ENCODE measurements at regions not wholly inside any gene's neighbourhood (a gene's known extent, or its start where the extent isn't known, plus 50 kb on each side); places are given as distances from the start of the nearest gene placed in this dataset.

DNA sequence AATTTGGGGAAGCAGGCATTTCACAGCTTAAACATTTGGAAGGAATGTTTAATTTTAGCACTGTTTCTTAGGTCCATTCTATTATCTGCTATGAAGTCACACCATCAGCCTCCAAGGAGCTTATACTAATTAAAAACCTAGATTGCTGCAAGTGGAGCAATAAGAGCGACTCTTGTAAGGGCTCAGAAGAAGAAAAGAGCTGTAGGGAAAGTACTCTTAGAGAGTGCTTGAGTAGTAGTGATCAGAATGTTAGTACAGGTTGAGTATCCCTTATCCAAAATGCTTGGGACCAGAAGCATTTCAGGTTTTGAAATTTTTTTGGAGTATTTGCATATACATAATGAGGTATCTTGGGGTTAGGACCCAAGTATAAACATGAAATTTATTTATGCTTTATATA, 285.3 kb downstream of the UBE3D start:
- Histone ChIP-seq H3K4me3 (no peak overlapping the region), H3K4me1 (no peaks in the 10 kb centered on the region), H3K9me3 (no peaks in the 10 kb centered on the region), H3K36me3 (no peaks in the 10 kb centered on the region), H3K27me3 (no peaks in the 10 kb centered on the region), H3K27ac (no peak overlapping the region)
- DNase-seq: no peak
- no peak for TF ChIP-seq POLR2A (IDR thresholded peaks at IDR 0.05)
- TF ChIP-seq, protein P1, sequence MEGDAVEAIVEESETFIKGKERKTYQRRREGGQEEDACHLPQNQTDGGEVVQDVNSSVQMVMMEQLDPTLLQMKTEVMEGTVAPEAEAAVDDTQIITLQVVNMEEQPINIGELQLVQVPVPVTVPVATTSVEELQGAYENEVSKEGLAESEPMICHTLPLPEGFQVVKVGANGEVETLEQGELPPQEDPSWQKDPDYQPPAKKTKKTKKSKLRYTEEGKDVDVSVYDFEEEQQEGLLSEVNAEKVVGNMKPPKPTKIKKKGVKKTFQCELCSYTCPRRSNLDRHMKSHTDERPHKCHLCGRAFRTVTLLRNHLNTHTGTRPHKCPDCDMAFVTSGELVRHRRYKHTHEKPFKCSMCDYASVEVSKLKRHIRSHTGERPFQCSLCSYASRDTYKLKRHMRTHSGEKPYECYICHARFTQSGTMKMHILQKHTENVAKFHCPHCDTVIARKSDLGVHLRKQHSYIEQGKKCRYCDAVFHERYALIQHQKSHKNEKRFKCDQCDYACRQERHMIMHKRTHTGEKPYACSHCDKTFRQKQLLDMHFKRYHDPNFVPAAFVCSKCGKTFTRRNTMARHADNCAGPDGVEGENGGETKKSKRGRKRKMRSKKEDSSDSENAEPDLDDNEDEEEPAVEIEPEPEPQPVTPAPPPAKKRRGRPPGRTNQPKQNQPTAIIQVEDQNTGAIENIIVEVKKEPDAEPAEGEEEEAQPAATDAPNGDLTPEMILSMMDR (IDR thresholded peaks at IDR 0.05): no peak

GRCh38 chr6:82781620-82782204, 283.9 kb downstream of the UBE3D start:
- Histone ChIP-seq H3K9me3 (no peaks in the 10 kb centered on the region), H3K27me3 (no peaks in the 10 kb centered on the region), H3K4me3 (no peak overlapping the region), H3K27ac (no peak overlapping the region), H3K4me1 (no peaks in the 10 kb centered on the region), H3K36me3 (no peaks in the 10 kb centered on the region)
- no peak for DNase-seq
- TF ChIP-seq, protein P1 (IDR thresholded peaks at IDR 0.05): no peak
- TF ChIP-seq POLR2A (IDR thresholded peaks at IDR 0.05): no peak

DNA sequence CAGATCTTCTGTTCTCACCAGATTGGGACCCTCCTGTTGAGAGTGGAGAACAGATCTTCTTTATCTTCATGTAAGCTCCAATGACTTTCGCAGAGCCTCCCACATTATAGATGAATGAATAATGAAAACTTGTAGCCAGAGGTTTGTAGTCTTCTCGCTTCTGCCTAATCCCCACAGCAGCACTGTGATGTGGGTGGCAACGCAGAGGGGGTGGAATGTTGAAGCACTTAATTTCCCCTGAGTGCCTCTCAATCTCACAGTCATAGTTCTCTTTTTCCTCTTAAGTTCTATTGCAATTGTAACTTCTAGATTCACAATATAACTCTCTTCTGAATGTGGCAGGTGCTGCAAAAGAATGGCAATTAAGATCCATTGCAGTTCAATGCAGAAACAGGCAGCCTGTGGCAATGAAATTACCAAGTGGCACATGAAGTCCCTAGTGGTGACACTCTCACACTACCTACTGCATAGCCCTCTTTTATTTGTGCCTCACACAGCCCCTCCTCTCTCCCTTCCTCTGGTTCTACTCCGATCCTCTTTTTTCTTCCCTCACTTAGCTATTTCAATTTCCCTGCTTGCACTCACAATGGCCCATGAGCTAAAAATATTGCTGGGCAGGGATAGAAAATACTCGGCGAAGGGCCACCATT, 281.9 kb downstream of the UBE3D start:
- Histone ChIP-seq H3K36me3 (no peaks in the 10 kb centered on the region), H3K4me1 (no peaks in the 10 kb centered on the region), H3K9me3 (no peaks in the 10 kb centered on the region), H3K27ac (no peak overlapping the region), H3K27me3 (no peaks in the 10 kb centered on the region), H3K4me3 (no peak overlapping the region)
- no peak for DNase-seq
- TF ChIP-seq POLR2A (IDR thresholded peaks at IDR 0.05): no peak
- TF ChIP-seq, protein P1 (IDR thresholded peaks at IDR 0.05): no peak

- DNase-seq: no peak
- Histone ChIP-seq H3K9me3 (no peaks in the 10 kb centered on the region), H3K36me3 (no peaks in the 10 kb centered on the region), H3K4me1 (no peaks in the 10 kb centered on the region), H3K27me3 (no peaks in the 10 kb centered on the region), H3K27ac (no peak overlapping the region), H3K4me3 (no peak overlapping the region)
- no peak for TF ChIP-seq POLR2A (IDR thresholded peaks at IDR 0.05)
- TF ChIP-seq, protein P1 (IDR thresholded peaks at IDR 0.05): no peak
These were observed 280.4 kb downstream of the UBE3D start for GRCh38 chr6:82785206-82785605.

GRCh38 chr6:82786248-82786647, 279.4 kb downstream of the UBE3D start:
- H3K27me3 ChIP-seq: no peaks in the 10 kb centered on the region
- H3K9me3 ChIP-seq: no peaks in the 10 kb centered on the region
- H3K4me1 ChIP-seq: no peaks in the 10 kb centered on the region
- DNase-seq: no peak
- H3K4me3 ChIP-seq: no peak overlapping the region
- no peak for TF ChIP-seq POLR2A (IDR thresholded peaks at IDR 0.05)
- H3K27ac ChIP-seq: no peak overlapping the region
- no peaks in the 10 kb centered on the region for H3K36me3 ChIP-seq

- TF ChIP-seq, protein P1 (IDR thresholded peaks at IDR 0.05): no peak
- no peak for TF ChIP-seq POLR2A (IDR thresholded peaks at IDR 0.05)
- no peak for DNase-seq
- Histone ChIP-seq H3K36me3 (no peaks in the 10 kb centered on the region), H3K27ac (no peak overlapping the region), H3K4me3 (no peak overlapping the region), H3K9me3 (no peaks in the 10 kb centered on the region), H3K27me3 (no peaks in the 10 kb centered on the region), H3K4me1 (no peaks in the 10 kb centered on the region)
These were observed 269.7 kb downstream of the UBE3D start for GRCh38 chr6:82795940-82796339.
